Vagina (tissue), 2 donors: ENCODE measurements at regions not wholly inside any gene's neighbourhood (a gene's known extent, or its start where the extent isn't known, plus 50 kb on each side); places are given as distances from the start of the nearest gene placed in this dataset.

Experiments
- CTCF ChIP-seq, 3 experiments: fragments of 450-650 bp in 2 of 3; fragments of 200-600 bp in 1 of 3; sonication (generic) in 1 of 3; IDR thresholded peaks; one replicate each; pipeline ENCODE4 v1.5.1; 2017 to 2019; ENCODE audit warnings: antibody characterized with exemption in 3 of 3, mild to moderate bottlenecking in 2 of 3, moderate library complexity in 2 of 3
- POLR2AphosphoS5 ChIP-seq, 2 donors: sonication (generic); formaldehyde crosslinking; IDR thresholded peaks; one replicate each; pipeline ENCODE4 v1.9.0; 2017; ENCODE audit warnings: antibody characterized with exemption in 2 of 2, mild to moderate bottlenecking in 2 of 2, low read depth in 1 of 2; ENCODE audit not compliant: insufficient read depth in 1 of 2

- TF ChIP-seq CTCF (IDR thresholded peaks at IDR 0.05) (no peak), POLR2AphosphoS5 (IDR thresholded peaks at IDR 0.05; ENCODE audit: insufficient read depth in 1 of 2, low read depth in 1 of 2) (no peak)
Measured at GRCh38 chr10:35758076-35758475, 116.0 kb upstream of the FZD8 start.
